Naive thymus-derived CD4-positive, alpha-beta T cell (primary cell): ENCODE measurements at regions not wholly inside any gene's neighbourhood (a gene's known extent, or its start where the extent isn't known, plus 50 kb on each side); places are given as distances from the start of the nearest gene placed in this dataset.

Experiments used
- ATAC-seq: fragments of 150-1000 bp; cut with Tn5 transposase; 2 replicates; pipeline ENCODE4 v1.10.0; 2021; ENCODE audit warnings: mild to moderate bottlenecking, moderate library complexity
- CTCF ChIA-PET: fragments of 350-600 bp; sonication (Branson Sonifier 250); formaldehyde crosslinking; loops from one replicate; lab custom pipeline; 2021; ENCODE audit warnings: antibody characterized with exemption; lab: Charles Lee
- POLR2A ChIA-PET: fragments of 350-600 bp; sonication (Branson Sonifier 250); formaldehyde crosslinking; loops from one replicate; lab custom pipeline; 2021; ENCODE audit warnings: antibody characterized with exemption, inconsistent platforms; lab: Charles Lee
- DNase-seq, 9 donors: peaks; one replicate each; pipeline versions ENCODE4 v3.0.0 to v3.0.0-alpha.2; 2020 to 2022; ENCODE audit warnings: mixed read lengths in 1 of 9
- H3K27ac ChIP-seq: one replicate; pipeline ENCODE4 v1.7.0; 2013; ENCODE audit warnings: mild to moderate bottlenecking, low read depth, low read length, moderate library complexity
- H3K27me3 ChIP-seq, 2 donors: one replicate each; pipeline ENCODE4 v1.7.0; 2013; ENCODE audit warnings: low read length in 2 of 2, mild to moderate bottlenecking in 2 of 2, moderate library complexity in 2 of 2; ENCODE audit not compliant: control insufficient read depth in 2 of 2, insufficient read depth in 2 of 2
- H3K36me3 ChIP-seq, 3 experiments: 1 replicate in 2 of 3; 2 replicates in 1 of 3; pipeline ENCODE4 v1.7.0; 2013; ENCODE audit warnings: low read length in 3 of 3, mild to moderate bottlenecking in 3 of 3, moderate library complexity in 1 of 3; ENCODE audit not compliant: insufficient read depth in 3 of 3, control insufficient read depth in 2 of 3
- H3K4me1 ChIP-seq, 2 donors: one replicate each; pipeline ENCODE4 v1.7.0; 2013; ENCODE audit warnings: low read length in 2 of 2, mild to moderate bottlenecking in 2 of 2, moderate library complexity in 1 of 2; ENCODE audit not compliant: control insufficient read depth in 2 of 2, insufficient read depth in 2 of 2
- H3K4me3 ChIP-seq: 2 replicates; pipeline ENCODE4 v1.7.0; 2013; ENCODE audit warnings: mild to moderate bottlenecking, low read length
- H3K9me3 ChIP-seq, 3 experiments: 1 replicate in 2 of 3; 2 replicates in 1 of 3; pipeline ENCODE4 v1.7.0; 2013; ENCODE audit warnings: low read length in 3 of 3; ENCODE audit not compliant: control insufficient read depth in 2 of 3
- H3K27ac Mint-ChIP-seq, 9 donors: one replicate each; pipeline ENCODE4 v1.8.0; 2020 to 2022; ENCODE audit warnings: mixed read lengths in 9 of 9, mild to moderate bottlenecking in 8 of 9, moderate library complexity in 5 of 9, inconsistent platforms in 2 of 9
- H3K27me3 Mint-ChIP-seq, 5 donors: one replicate each; pipeline ENCODE4 v1.8.0; 2021 to 2022; ENCODE audit warnings: mixed read lengths in 5 of 5, mild to moderate bottlenecking in 1 of 5
- H3K36me3 Mint-ChIP-seq, 5 donors: one replicate each; pipeline ENCODE4 v1.8.0; 2020 to 2022; ENCODE audit warnings: mixed read lengths in 5 of 5, mild to moderate bottlenecking in 3 of 5, inconsistent platforms in 1 of 5
- H3K4me1 Mint-ChIP-seq, 7 donors: one replicate each; pipeline ENCODE4 v1.8.0; 2020 to 2022; ENCODE audit warnings: mixed read lengths in 7 of 7, mild to moderate bottlenecking in 3 of 7, inconsistent platforms in 1 of 7
- H3K4me3 Mint-ChIP-seq, 10 donors: one replicate each; pipeline ENCODE4 v1.8.0; 2020 to 2022; ENCODE audit warnings: mild to moderate bottlenecking in 10 of 10, mixed read lengths in 10 of 10, moderate library complexity in 6 of 10, inconsistent platforms in 2 of 10
- H3K9me3 Mint-ChIP-seq, 11 donors: one replicate each; pipeline ENCODE4 v1.8.0; 2020 to 2022; ENCODE audit warnings: mixed read lengths in 11 of 11, mild to moderate bottlenecking in 4 of 11, inconsistent platforms in 1 of 11, moderate library complexity in 1 of 11
- intact Hi-C, 2 donors: fragments of 100-400 bp; cut with micrococcal nuclease; formaldehyde crosslinking; loops; one replicate each; pipeline ENCODE4 v1.15.1; 2023

DNA sequence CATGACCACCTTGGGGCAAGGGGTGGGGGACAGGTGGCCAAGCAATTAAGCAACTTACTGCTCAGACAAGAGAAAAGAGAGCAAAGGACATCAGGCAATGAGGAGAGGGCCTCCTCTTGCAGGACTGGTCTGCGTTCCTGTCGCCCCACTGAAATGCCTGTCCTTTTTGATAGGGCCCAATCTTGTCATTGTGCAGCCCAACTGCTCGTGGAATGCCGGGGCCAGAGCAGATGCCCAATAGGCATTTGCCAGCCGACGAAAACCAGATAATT is 104.5 kb upstream of the SH3BP4 start:
- Histone ChIP-seq H3K9me3 (no peaks in the 10 kb centered on the region), H3K27ac (no peak overlapping the region), H3K36me3 (no peaks in the 10 kb centered on the region), H3K4me3 (no peak overlapping the region), H3K4me1 (no peaks in the 10 kb centered on the region), H3K27me3 (no peaks in the 10 kb centered on the region)
- Mint-ChIP-seq H3K27ac (no peak overlapping the region), H3K36me3 (no peaks in the 10 kb centered on the region), H3K27me3 (peaks cover 0 to 31% (median 14%) of the 10 kb centered on the region in 5 donors), H3K4me3 (no peak overlapping the region), H3K4me1 (no peaks in the 10 kb centered on the region), H3K9me3 (peaks cover 0 to 3% (median 0%) of the 10 kb centered on the region in 11 donors)
- intact Hi-C loops = no loop called here
- no peak for DNase-seq
- POLR2A ChIA-PET = no interaction called here
- CTCF ChIA-PET = no interaction called here
- ATAC-seq = no peak

DNA sequence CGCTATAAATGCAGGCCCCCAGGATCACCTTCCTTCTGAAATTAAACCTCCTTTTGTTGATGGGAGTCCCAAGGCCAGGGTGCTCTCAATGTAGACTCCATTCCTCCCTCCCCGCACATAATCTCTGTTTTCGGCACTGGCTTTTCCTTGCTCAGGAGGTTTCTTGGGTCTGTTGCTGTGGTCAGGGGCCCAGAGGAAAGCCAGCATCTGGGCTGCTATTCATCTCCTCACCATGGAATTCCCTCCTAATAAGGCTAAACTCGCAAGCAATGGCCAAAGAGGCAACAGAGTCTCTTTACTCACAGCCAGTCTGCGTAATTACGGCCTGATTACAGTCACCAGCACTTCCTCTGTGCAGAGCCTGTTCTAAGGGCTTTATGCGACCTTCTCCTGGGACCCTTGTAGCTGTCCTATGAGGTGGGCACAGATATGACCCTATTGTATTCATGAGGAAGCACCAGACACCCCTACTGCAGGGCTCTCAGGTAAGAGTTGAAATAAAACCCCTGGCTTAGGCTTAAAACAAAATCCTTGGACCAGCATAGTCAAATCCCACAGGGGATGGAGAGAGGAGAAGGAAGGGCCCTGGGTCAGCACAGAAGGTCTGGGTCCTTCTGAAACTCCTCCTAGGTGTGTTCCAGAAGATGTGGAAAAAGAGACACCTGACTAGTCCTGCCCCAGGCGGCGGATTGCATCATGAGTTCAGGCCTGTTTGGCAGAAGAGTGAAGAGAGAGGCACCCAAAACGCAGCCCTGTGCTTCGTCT is 105.0 kb upstream of the SH3BP4 start:
- H3K4me1 ChIP-seq = no peaks in the 10 kb centered on the region
- no peaks in the 10 kb centered on the region for H3K27me3 ChIP-seq
- CTCF ChIA-PET = no interaction called here
- H3K9me3 ChIP-seq = no peaks in the 10 kb centered on the region
- H3K27ac ChIP-seq = no peak overlapping the region
- peaks cover 0 to 3% (median 0%) of the 10 kb centered on the region in 11 donors for H3K9me3 Mint-ChIP-seq
- no peak overlapping the region for H3K4me3 ChIP-seq
- no peak overlapping the region for H3K4me3 Mint-ChIP-seq
- ATAC-seq (no peak), DNase-seq (no peak)
- intact Hi-C loops = no loop called here
- H3K27me3 Mint-ChIP-seq = peaks cover 0 to 31% (median 15%) of the 10 kb centered on the region in 5 donors
- no peak overlapping the region for H3K27ac Mint-ChIP-seq
- H3K36me3 Mint-ChIP-seq = no peaks in the 10 kb centered on the region
- H3K4me1 Mint-ChIP-seq = no peaks in the 10 kb centered on the region
- no peaks in the 10 kb centered on the region for H3K36me3 ChIP-seq
- POLR2A ChIA-PET = no interaction called here

DNA sequence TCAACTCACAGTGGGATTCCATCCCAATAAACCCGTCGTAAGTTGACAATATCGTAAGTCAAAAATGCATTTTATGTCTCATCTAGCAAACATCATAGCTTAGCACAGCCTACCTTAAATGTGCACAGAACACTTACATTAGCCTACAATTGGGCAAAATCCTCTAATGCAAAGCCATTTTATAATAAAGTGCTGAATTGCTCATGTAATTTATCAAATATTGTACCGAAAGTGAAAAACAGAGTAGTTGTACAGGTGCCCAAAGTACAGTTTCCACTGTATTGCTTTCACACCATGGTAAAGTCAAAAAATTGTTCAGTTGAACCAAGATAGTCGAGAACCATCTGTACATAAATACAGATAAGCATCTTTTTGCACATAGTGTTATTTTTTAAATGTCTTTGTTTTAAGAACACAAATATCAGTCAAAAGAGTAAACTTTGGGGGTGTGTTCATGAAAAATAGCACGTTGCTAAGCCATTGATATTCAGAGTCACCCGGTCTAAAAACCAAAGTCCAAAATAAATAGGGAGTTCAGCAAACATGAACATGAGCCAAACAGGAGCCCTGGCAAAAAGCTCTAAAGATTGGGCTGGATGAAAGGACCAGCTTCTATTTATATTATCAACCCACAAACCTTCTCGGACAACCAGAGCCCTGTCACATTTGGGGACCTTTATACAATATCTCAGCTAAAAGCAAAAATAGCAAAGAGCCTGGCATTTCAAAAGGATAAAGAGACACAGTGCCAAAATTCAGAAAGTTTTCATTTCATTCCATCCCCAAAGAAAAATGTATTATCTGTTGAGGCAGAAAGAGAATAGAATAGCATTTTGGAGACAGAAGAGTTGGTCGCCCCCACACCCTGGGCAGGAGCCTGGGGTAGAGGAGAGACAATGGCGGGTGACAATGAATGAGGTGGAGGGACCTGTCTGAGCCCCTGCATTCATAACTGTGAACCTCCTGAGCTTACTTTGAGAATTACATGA is 105.9 kb upstream of the SH3BP4 start:
- no peak for ATAC-seq
- H3K27me3 ChIP-seq = no peaks in the 10 kb centered on the region
- H3K4me1 Mint-ChIP-seq = no peaks in the 10 kb centered on the region
- no peaks in the 10 kb centered on the region for H3K4me1 ChIP-seq
- H3K27ac ChIP-seq = no peak overlapping the region
- DNase-seq = no peak
- no peak overlapping the region for H3K27ac Mint-ChIP-seq
- H3K9me3 Mint-ChIP-seq = peaks cover 0 to 2% (median 0%) of the 10 kb centered on the region in 11 donors
- H3K4me3 ChIP-seq = no peak overlapping the region
- intact Hi-C loops = no loop called here
- H3K36me3 ChIP-seq = no peaks in the 10 kb centered on the region
- H3K27me3 Mint-ChIP-seq = peaks cover 0 to 31% (median 15%) of the 10 kb centered on the region in 5 donors
- CTCF ChIA-PET = no interaction called here
- H3K9me3 ChIP-seq = no peaks in the 10 kb centered on the region
- no peaks in the 10 kb centered on the region for H3K36me3 Mint-ChIP-seq
- POLR2A ChIA-PET = no interaction called here
- no peak overlapping the region for H3K4me3 Mint-ChIP-seq

DNA sequence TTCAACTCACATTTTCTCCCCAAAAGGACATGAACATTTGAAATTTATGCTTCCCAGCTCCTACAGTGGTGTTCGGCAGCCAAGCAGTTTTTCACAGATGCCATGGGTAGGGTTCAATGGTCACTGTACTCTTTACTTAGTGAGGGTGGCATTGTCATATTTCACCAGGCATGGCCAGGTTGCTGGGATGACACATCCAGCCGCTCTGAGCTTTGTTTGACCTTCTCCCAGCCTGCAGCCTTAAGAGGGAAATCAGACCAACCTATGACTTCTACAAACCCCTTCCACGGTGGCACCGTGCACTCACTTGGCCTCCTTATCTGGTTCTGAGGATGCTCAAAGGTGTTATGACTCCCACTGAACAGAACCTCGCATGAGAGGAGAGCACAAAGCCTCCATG is 108.4 kb upstream of the SH3BP4 start:
- ChIA-PET CTCF (no interaction called here), POLR2A (no interaction called here)
- no peaks in the 10 kb centered on the region for H3K36me3 ChIP-seq
- H3K9me3 ChIP-seq = no peaks in the 10 kb centered on the region
- H3K27me3 ChIP-seq = no peaks in the 10 kb centered on the region
- no peaks in the 10 kb centered on the region for H3K36me3 Mint-ChIP-seq
- no peak overlapping the region for H3K4me3 Mint-ChIP-seq
- H3K4me1 Mint-ChIP-seq = no peaks in the 10 kb centered on the region
- no peaks in the 10 kb centered on the region for H3K4me1 ChIP-seq
- ATAC-seq (no peak), DNase-seq (no peak)
- no peak overlapping the region for H3K27ac ChIP-seq
- H3K27me3 Mint-ChIP-seq = peaks cover 0 to 19% (median 9%) of the 10 kb centered on the region in 5 donors
- intact Hi-C loops = no loop called here
- H3K9me3 Mint-ChIP-seq = no peaks in the 10 kb centered on the region
- no peak overlapping the region for H3K4me3 ChIP-seq
- no peak overlapping the region for H3K27ac Mint-ChIP-seq

DNA sequence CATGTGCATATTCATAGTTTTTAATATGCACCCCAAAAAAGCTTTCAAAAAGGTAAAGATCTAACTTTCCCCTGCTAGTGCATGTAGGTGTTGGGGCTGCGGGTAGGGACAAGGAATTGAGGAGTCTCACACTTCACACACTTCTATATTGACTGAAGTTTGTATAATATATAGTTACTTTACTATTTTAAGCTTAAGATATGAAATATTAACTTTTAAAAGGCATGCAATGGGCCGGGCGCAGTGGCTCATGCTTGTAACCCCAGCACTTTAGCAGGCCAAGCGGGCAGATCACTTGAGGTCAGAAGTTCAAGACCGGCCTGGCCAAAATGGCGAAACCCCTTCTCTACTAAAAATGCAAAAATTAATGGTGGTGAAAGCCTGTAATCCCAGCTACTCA is 109.1 kb upstream of the SH3BP4 start:
- H3K4me1 ChIP-seq = no peaks in the 10 kb centered on the region
- Mint-ChIP-seq H3K36me3 (no peaks in the 10 kb centered on the region), H3K27ac (no peak overlapping the region), H3K9me3 (no peaks in the 10 kb centered on the region), H3K27me3 (peaks cover 0 to 24% (median 4%) of the 10 kb centered on the region in 5 donors), H3K4me3 (no peak overlapping the region), H3K4me1 (no peaks in the 10 kb centered on the region)
- CTCF ChIA-PET = interaction anchor here (0.6 kb wide), 1 partner anchor 301 kb away, joined by 5 read pairs; no protein-coding TSS in a partner anchor
- POLR2A ChIA-PET = no interaction called here
- ATAC-seq (no peak), DNase-seq (no peak)
- H3K27ac ChIP-seq = no peak overlapping the region
- H3K27me3 ChIP-seq = no peaks in the 10 kb centered on the region
- intact Hi-C loops = no loop called here
- H3K4me3 ChIP-seq = no peak overlapping the region
- H3K36me3 ChIP-seq = no peaks in the 10 kb centered on the region
- no peaks in the 10 kb centered on the region for H3K9me3 ChIP-seq

DNA sequence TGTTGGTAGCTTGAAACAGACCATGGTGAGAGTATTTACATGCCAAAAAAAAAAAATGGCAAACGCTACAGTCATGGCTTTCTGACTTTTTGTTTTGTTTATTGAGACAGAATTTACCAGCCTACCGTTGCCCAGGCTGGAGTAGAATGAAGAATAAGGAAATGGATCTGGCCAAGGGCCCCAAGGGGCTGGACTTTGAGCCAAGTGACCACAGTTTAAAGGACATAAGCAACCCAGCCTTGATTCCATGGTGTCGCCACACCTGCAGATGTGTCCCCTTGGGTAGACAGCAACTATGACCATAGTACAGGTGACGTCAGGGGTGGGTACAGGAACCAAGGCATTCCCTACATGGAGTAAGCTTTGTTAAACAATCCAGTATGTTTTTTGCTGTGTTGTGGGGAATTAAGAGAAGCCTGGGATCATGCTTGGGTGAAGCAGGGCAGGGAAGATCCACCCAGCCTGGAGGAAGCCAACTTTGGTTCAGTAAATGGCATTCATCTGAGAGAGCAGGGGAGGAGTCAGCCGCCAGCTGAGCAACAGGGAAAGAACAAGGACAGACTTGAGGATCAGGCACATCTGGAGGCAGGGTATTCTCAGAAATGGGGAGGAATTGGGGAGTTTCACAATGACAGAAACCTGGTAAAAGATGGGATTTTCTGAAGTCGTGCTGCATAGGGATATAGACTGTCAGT is 110.3 kb upstream of the SH3BP4 start:
- Histone ChIP-seq H3K4me3 (no peak overlapping the region), H3K4me1 (no peaks in the 10 kb centered on the region), H3K36me3 (no peaks in the 10 kb centered on the region), H3K27ac (no peak overlapping the region), H3K27me3 (no peaks in the 10 kb centered on the region), H3K9me3 (no peaks in the 10 kb centered on the region)
- intact Hi-C loops = no loop called here
- H3K9me3 Mint-ChIP-seq = no peaks in the 10 kb centered on the region
- no peaks in the 10 kb centered on the region for H3K4me1 Mint-ChIP-seq
- POLR2A ChIA-PET = no interaction called here
- CTCF ChIA-PET = no interaction called here
- H3K36me3 Mint-ChIP-seq = no peaks in the 10 kb centered on the region
- H3K27me3 Mint-ChIP-seq = peaks cover 0 to 17% (median under 1%) of the 10 kb centered on the region in 5 donors
- no peak overlapping the region for H3K4me3 Mint-ChIP-seq
- ATAC-seq (no peak), DNase-seq (no peak)
- no peak overlapping the region for H3K27ac Mint-ChIP-seq
